ENCODE measurements at regions not wholly inside any gene's neighbourhood (a gene's known extent, or its start where the extent isn't known, plus 50 kb on each side); places are given as distances from the start of the nearest gene placed in this dataset.
A peak's percentile ranks its signal among the peaks of the same experiment; 100 is the strongest.

DNA sequence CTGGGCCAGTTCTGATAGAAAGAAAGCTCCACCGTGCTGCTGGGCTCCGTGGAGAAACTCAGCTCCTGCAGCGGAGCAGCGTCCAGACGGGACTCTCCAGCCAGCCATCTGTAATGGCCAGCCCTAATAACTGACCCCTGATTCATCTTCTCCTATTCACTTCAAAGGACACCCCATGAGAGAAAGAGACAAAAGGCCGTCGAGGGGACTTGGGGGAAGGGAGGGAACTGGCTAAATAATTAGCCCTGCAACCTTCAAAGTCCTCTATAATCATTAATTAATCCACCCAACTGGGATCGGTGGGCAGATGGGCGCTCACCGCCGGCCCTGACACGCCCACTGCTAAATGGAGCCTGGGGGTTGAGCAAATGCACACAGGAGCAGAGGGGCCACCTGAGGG lies 512.4 kb downstream of the CD83 start:
- no peak for DNase-seq (ENCODE audit: low read depth in 1 of 2, low spot score in 1 of 2)

DNA sequence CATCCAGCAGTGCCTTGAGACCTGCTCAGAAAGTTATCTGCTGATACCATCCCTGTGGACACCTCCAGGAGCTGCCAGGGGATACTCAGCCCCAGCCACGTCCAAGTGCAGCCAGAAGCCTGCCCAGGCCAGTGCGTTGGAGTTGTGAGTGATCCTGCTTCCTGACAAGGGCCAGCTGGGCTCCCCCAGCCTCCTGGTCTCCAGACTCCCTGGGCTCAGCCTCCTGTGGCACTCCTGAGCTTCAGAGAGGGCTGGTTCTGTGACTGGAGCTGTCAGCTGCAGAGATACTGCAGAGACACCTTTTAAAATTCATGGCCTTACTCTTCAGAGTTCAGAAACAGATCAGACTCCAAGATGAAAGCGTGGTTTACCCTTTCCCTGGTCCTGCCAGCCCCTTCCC lies 515.9 kb downstream of the CD83 start:
- no peak for DNase-seq (ENCODE audit: low read depth in 1 of 2, low spot score in 1 of 2)

DNA sequence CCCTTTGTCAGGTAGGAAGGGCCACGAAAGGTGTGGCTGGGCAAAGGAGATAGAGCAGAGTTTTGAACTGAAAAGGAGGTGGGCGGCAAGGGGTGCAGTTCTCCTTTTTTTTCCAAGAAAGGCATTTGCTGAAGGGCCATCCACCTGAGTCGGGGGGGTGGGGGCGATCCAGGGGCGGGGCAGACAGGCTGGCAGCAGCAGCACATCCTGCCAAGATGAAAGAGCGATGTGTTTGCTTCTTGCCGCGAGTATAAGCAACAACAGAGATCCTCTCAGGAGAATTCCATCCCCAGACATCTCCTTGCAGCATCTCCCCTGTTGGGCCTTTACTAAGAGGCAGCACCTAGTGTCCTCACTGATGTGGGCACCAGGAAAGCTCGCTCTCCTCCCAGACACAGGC lies 516.5 kb downstream of the CD83 start:
- no peak for DNase-seq (ENCODE audit: low read depth in 1 of 2, low spot score in 1 of 2)

DNA sequence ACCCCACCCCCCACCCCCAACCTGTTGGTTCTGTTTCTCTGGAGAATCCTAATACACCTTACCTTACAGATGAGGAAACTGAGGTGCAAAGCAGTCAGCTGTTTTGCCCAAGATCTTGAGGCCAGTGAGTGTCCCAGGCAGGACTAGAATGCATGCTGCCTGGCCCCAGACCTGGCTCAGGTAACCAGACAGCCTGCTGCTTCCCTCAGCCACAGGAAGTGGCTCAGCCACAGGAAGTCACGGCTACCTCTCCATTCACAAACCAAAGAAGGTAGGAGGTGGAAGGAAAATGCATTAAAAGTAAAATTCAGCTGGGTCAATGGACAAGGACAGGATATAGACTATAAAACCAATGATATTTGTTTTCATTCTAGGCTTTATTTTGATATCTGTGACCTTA lies 517.6 kb downstream of the CD83 start:
- peak in 1 of 2 donors; percentile 19 for DNase-seq (ENCODE audit: low read depth in 1 of 2, low spot score in 1 of 2)

DNA sequence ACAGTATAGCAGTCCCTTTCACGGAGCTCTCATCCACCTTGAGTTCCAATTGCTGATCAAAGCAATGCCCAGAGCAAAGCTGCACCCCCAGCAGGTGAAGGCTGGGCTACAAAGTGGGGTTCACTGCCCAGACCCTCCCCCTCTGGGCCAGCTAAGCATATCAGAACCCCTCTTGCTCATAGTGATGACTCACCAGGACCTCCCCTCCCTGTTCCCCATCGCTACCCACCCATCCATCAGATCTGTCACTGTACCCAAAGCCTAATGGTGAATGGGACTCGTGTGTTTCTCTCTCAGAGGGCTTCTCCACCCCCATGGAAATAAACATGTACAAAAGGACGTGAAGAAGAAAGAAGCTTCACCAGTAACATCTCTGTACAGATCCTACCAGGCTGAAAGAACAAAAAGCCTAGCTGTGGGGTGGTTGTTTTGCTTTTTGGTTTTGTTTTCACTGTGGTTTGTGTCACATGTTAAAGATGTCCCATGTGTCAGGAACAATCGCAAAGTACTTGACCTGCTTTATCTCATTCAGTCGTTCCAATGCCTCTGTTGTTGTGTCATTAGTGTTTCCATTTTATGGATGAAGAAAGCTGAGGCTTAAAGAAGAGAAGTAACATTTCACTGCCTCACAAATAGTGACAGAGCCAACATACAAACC lies 518.5 kb downstream of the CD83 start:
- DNase-seq (ENCODE audit: low read depth in 1 of 2, low spot score in 1 of 2): no peak

DNA sequence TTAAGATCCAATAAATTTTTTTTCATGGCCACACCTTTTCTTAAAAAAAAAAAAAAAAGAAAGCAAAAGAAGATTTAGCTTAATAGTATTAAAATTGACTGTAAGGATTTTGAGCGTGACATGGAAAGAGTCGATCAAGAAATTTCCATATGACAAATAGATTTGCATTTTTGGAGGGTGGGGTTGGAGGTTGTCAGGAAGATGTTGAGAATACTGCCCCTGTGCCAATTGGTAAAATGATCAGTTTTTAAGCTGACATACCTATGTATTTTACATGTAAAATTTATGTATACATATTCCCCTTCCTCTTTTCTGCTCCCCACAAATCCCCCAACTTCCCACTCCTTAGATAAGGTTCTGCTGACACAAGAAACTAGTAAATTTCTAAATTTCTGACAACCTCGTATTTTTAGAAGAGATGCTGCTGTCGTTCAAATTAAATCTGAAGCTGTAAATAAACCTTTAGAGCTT lies 520.9 kb downstream of the CD83 start:
- no peak for DNase-seq (ENCODE audit: low read depth in 1 of 2, low spot score in 1 of 2)

DNA sequence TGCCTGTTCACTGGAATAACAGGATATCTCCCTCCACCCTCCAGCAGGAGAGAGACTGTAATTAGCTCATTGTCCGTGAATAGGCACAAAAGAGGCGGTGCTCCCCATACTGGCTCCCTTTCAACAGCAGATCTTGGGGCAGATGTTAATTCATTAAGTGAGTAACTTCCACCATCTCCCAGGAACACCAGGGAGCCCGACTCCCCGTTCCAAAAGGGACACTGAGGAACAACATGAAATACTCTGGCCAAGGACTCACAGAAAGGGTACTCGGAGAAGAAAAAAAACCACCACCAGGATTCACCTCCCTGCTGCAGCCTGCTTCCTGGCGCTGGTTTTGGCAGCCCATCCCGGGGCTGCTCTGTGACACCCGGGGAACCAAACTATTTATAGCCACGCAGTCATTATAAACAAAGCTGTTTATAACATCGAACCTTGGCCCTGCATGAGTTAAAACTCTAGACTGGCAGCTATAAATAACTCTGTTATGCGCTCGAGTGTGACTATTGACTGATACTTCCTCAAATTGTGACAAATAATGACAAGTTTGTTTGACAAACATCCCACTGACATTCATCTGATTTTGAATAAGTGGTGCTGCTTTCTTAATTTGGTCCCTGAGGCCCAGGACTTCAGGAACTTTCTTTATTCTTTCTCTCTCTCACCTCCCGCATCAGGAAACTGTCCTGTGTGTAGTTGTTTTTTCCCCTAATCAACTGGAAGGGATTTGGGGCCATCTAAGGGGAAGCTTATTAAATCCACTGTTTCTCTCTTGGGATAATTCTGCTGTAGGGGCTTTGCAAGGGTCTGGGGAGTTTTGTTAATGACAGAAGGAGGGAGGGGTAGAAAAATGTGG lies 521.6 kb downstream of the CD83 start:
- no peak for DNase-seq (ENCODE audit: low read depth in 1 of 2, low spot score in 1 of 2)

DNA sequence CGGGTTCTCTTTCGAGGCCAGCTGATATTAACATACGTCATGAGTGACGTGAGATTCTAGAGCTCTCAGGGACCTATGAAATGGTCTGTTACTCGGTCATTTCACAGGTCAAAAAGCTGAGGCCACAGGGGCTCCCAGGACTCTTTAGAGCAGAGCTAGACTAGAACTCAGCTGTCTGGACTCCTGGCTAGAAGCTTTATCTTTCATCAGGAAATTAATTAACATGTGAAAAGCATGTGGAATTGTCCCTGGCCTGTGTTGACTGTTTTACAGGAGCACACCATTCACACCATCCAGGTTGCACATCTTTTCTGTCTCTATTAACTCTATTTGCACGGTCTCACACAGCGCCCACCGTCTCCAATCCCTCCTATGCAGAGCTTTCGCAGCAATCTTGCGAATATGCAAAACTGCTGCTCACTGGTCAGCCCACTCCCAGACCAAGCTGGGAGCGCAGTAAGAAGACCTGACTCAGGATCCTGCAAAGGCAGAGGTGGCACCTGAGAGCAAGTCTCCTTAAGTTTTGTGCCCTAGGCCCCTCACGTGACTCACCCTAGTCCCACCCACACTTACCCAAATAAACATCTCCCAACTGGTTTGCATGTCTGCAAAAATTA lies 522.5 kb downstream of the CD83 start:
- no peak for DNase-seq (ENCODE audit: low read depth in 1 of 2, low spot score in 1 of 2)

DNA sequence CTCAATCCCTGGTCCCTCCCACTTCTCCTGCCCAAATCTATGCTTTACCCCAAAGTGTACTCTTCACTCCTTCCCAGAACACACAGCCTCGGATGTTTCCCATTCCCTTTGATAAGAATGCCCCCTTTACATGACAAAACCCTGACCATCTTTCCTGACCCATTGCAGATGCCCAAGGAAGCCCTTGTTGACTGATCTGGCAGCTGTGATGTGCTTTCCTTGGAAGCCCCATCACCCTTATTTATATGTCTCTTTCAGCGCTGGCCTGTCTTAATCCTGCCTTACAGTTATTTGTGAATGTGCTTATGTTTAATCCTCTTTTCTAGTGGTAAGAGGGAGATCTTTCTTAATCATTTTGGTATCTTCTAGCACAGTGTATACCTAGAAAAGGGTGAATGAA lies 523.1 kb downstream of the CD83 start:
- no peak for DNase-seq (ENCODE audit: low read depth in 1 of 2, low spot score in 1 of 2)

DNA sequence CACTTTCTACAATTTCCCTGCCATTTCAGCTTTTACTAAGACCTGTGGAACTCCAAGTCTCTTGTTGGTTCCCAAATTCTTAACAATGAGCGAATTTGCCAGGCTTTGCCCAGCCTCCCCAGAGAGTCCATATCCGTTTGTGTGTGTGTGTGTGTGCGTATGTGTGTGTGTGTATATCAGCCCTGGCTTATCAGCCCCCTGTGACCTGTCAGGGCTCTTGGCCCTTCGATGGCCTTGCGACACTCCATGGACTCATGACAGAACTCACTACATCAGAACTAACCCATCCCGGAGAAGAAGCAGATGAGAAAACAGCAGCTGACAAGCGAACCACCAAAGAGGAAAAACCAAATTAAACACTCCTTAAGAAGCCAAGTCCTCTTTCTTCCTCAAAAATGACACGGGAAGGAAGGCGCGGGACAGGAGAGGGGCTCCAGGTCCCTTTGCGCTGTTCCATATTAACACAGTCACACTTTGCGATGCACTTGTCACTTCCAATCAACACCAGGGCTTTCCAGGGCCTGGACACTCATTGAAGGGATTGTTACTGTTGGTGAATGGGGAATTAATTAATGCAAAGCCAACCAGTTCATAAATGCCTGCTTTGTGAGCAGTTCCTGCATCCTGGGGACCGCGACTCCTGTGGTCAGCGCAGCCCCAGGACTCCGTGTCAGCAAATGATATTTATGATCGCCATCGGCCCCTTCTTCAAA lies 524.0 kb downstream of the CD83 start:
- no peak for DNase-seq (ENCODE audit: low read depth in 1 of 2, low spot score in 1 of 2)

DNA sequence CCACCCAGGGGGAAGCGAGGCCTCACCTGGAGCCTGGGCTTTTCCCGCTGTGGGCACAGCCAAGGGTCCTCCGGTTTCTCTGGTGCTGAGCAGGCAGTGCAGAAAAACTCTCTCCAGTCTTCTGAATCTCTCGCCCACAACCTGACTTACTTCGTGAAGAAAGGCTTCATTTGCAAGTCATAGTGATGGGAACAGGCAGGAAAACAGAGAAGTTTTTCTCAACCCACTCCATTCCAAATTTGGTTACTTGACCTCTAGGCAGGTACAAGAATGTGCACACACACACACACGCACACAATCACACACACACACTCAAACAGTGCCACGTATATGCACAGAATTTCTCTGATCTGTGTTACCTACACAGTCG lies 524.5 kb downstream of the CD83 start:
- DNase-seq (ENCODE audit: low read depth in 1 of 2, low spot score in 1 of 2): no peak

DNA sequence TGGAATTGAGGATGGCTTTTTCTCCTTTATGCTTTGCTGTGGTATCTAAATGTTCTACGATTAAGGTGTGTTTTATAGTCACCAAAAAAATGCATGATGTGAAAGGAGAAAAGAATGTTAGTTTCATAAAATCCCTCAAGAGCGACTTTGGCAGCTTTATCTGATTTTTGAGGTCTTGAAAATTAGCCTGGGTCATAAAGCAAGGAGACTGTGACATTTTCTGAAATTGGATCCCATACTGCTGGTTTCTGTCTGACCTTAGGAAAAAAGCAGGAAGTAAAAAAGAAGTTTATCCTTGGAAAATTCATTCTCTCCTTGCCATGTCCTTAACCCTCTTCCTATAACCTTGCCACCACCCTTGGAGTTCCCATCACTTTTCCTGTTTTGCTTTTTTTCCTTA lies 525.3 kb downstream of the CD83 start:
- no peak for DNase-seq (ENCODE audit: low read depth in 1 of 2, low spot score in 1 of 2)

DNA sequence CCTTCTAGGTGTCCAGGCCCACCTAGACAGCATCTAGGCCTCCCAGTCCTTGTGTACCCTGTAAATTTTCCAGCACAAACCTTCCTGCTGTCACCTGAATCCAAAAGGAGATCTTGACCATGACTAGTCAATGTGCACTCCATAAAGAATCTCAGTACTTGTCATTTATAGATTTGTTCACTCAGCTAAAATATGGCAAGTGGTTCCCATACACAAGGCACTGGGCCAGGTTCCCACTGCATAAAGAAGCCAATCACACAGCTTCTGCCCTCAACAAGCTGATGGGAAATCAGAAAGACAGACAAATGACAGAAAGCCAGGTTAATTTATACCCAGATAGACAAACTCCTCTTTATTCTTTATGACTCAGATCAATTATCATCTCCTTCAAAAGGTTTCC lies 526.8 kb downstream of the CD83 start:
- DNase-seq (ENCODE audit: low read depth in 1 of 2, low spot score in 1 of 2): no peak

DNA sequence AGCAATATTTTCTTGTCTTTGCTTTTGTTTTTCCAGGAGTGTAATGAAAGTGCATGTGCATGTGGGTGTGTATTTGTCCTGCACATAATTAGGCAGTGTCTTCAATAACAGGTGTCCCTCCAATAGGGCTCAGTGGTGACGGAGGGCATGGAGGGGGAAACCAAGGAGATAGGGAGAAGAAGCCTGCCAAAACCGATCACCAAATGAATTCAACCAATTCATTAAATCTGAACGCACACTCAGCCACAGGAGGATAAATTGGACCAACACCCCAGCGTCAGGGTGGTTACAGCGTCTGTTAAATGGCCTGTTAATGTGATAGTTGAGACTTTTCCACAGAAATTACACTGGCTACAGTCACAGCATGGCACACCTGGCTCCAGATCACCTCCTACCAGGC lies 527.6 kb downstream of the CD83 start:
- no peak for DNase-seq (ENCODE audit: low read depth in 1 of 2, low spot score in 1 of 2)

DNA sequence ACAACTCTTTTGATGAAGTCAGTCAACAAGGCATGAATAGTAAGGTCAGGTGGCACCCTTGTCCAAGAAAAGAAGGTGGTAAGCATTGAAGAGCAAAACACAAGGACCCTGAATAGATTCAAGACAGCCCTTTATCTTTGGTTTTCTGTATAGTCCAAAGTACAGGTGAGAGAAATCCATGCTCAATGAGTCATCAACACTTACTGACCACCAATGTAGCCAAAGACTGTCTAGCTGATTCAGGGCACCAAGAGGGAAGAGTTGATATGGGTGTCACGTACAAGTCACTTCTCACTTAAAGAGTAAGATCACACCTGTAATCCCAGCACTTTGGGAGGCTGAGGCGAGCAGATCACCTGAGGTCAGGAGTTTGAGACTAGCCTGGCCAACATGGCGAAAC lies 528.3 kb downstream of the CD83 start:
- DNase-seq (ENCODE audit: low read depth in 1 of 2, low spot score in 1 of 2): no peak

DNA sequence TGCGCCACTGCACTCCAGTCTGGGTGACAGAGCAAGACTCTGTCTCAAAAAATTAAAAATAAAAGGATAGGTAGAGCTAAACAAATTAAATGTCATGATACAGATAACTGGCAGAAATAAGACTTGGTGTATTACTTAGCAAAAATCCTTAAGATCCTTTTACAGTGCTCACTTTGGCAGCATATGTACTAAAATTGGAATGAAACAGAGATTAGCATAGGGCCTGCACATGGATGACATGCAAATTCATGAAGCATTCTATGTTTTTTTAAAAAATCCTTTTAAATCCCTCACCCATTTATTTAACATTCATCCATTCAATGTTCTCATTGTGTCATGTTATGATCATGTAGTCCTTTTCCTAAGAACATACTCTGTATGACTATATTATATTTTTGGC lies 528.8 kb downstream of the CD83 start:
- DNase-seq (ENCODE audit: low read depth in 1 of 2, low spot score in 1 of 2): no peak

DNA sequence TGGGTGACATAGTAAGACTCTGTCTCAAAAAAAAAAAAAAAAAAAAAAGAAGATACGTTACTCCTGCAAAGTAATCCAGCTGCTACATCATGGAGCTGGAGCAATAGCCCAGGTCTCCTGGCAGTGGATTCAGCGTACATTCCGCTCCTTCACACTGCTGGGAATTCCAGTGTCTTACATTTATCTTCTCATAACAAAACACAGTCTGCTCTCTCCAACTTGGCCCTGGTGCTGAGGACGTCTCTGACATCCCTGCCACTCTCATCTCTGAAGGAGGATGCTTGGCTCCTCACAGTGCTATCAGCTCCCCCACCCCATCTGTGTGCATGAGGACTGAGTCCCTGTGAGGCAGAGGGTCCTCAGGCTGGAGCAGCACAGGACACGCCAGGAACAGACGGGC lies 529.8 kb downstream of the CD83 start:
- DNase-seq (ENCODE audit: low read depth in 1 of 2, low spot score in 1 of 2): no peak

DNA sequence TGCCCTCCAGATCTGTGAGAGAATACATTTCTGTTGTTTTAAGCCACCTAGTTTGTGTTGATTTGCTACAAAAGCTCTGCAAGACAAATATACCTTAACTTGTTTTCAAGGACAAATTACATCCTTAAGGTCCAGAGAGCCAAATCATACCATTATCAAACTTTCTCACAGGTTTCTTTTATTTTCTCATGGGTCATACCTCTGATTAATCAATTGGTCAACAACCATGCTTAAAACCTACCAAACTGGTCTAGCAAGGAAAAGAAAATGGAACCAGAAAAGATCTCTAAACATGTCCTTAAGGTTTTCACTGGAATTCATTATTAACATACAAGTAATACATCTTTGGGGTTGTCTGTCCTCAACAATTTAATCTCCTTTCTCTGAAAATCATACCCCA lies 535.0 kb downstream of the CD83 start:
- DNase-seq (ENCODE audit: low read depth in 1 of 2, low spot score in 1 of 2): no peak

DNA sequence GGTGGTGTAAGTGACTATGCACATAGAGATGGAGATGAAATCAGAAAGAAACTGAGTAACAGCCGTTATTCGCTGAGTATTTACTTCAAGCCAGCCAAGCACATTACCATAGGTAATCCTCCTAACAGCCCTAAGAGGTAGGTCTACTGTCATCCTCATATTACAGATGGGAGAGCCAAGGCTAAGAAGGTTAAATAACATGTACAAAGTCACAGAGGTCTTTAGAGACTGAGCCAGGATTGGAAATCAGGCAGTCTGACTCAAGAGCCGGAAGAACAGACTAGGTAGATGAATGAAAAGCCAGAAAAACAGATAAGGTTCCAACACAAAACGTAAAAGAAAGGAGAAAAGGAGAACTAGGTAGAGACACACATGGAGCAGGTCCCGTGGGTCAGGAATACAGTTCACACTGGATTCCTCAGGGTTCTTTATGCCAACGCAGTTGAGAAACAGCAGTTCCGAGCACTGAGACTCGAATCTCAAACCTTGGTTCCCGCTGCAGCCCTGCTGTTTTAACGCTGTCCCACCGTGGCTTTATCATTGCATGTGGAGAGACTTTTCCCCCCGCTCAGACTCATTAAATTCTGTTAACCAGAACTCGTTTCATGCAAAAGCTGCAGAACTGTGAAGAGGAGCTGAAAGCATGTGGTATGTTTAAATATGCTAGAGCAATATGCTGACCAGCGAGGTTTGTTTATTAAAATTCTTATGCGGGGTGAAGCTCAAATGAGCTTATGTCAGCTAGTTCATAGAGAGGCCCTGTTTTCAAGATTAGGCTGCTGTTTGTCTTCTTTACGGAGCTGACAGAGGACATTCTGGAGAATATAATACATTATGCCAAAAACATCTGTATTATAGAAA lies 537.9 kb downstream of the CD83 start:
- no peak for DNase-seq (ENCODE audit: low read depth in 1 of 2, low spot score in 1 of 2)

DNA sequence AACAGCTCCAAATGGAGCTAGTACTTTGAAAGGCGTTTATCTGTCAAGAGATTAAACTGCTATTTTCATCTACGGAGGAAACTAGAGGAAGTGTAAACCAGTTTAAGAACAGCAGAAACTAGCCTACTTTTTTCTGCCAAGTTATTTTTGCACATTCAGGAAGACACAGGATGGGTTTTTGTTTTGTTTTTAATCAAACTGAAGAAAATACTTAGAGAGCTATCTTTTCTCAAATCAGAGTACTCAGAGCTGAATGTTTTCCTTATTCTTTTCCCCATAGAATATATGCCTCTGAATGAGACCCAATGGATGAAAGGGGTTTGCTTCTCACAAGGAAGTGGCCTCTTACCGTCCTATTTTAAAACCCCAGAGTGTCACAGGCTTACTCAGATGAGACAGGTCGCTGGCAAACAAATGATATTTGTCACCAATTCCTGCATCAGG lies 538.5 kb downstream of the CD83 start:
- DNase-seq (ENCODE audit: low read depth in 1 of 2, low spot score in 1 of 2): no peak

DNA sequence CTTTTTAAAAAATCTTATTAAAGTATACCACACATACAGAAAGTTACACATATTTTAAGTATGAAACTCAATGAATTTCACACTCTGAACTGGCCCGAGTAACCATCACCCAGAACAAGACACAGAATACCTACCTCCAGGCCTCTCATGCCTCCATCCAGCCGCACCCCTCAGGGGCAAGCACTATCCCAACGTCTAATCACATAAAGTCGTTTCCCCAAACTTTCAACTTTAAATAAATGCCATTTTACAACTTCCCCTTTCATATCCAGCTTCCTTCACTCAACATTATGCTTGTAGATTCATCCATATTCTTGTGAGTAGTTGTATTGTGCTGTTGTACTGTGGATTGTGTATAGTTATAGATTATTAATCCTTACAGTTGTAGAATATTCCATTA lies 539.1 kb downstream of the CD83 start:
- no peak for DNase-seq (ENCODE audit: low read depth in 1 of 2, low spot score in 1 of 2)

Measured in stimulated activated CD4-positive, alpha-beta T cell treated with anti-CD3 and anti-CD28 coated beads, Interleukin-15, amount 100 ng/mL, for 1 hour (primary cell).